AG10803 (cell line): ENCODE measurements at regions not wholly inside any gene's neighbourhood (a gene's known extent, or its start where the extent isn't known, plus 50 kb on each side); places are given as distances from the start of the nearest gene placed in this dataset.
A peak's percentile ranks its signal among the peaks of the same experiment; 100 is the strongest.

ENCODE experiments used
- DNase-seq: peaks from one replicate; pipeline ENCODE4 v3.0.0; 2010; ENCODE audit warnings: low read depth
- H3K4me3 ChIP-seq: 2 replicates; pipeline ENCODE4 v1.5.1; 2011; ENCODE audit warnings: mild to moderate bottlenecking, low read length, control low read depth
- CTCF ChIP-seq: conservative IDR thresholded peaks from 2 replicates; pipeline ENCODE4 v1.5.1; 2011; ENCODE audit warnings: mild to moderate bottlenecking, low read length, control low read depth, inconsistent platforms

DNA sequence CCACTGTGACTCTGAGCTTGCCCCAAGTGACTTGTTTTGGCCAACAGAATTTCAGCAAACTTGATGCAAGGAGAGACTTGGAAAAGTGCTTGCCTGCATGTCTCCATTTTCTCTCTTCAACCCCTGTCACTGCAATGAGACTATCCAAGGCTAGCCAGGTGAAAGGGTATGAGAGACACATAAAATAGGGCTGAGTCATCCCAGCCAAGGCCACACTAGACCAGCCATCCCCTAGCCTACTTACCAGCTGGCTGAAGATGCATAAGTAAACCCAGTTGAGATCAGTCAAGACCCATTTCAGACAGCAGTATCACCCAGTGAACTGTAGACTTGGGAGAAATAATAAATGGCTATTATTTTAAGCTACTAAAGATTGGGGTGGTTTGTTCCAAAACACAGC lies 52.9 kb upstream of the VLDLR start:
- TF ChIP-seq CTCF = no peak

GRCh38 chr9:2570615-2571479 lies 50.7 kb upstream of the VLDLR start:
- DNase-seq = peak; percentile 48
- TF ChIP-seq CTCF = no peak
- no peak overlapping the region for H3K4me3 ChIP-seq

More for the DNA sequence above, 52.9 kb upstream of the VLDLR start:
- H3K4me3 ChIP-seq = no peak overlapping the region
- no peak for DNase-seq
